B cell (primary cell): ENCODE measurements at regions not wholly inside any gene's neighbourhood (a gene's known extent, or its start where the extent isn't known, plus 50 kb on each side); places are given as distances from the start of the nearest gene placed in this dataset.

Experiments used
- ATAC-seq: fragments of 200-7000 bp; cut with Tn5 transposase; one replicate; pipeline ENCODE4 v1.10.0; 2021; ENCODE audit warnings: low read depth, mild to moderate bottlenecking, moderate number of reproducible peaks, moderate library complexity
- CTCF ChIA-PET: fragments of 350-600 bp; sonication (Branson Sonifier 250); formaldehyde crosslinking; loops from one replicate; lab custom pipeline; 2021; ENCODE audit warnings: antibody characterized with exemption, inconsistent platforms; lab: Charles Lee
- POLR2A ChIA-PET: fragments of 350-600 bp; sonication (Branson Sonifier 250); formaldehyde crosslinking; loops from one replicate; lab custom pipeline; 2021; ENCODE audit warnings: antibody characterized with exemption; lab: Charles Lee
- DNase-seq: peaks from one replicate; pipeline ENCODE4 v3.0.0; 2013
- H2AFZ ChIP-seq: 2 replicates; pipeline ENCODE4 v1.6.1; 2012; ENCODE audit warnings: mild to moderate bottlenecking, low read depth, low read length; ENCODE audit not compliant: insufficient read depth, poor library complexity, severe bottlenecking
- H3K27ac ChIP-seq, 2 donors: 1 replicate in 1 of 2; 2 replicates in 1 of 2; pipeline ENCODE4 v1.5.1; 2012 to 2013; ENCODE audit warnings: low read length in 2 of 2, mild to moderate bottlenecking in 2 of 2, moderate library complexity in 1 of 2
- H3K27me3 ChIP-seq, 4 experiments: fragments of 200-600 bp in 1 of 4; sonication (generic) in 1 of 4; replicated peaks in 1 of 4; 1 replicate in 2 of 4; 2 replicates in 2 of 4; pipeline versions ENCODE4 v1.6.1 to v1.7.0; 2013 to 2016; ENCODE audit warnings: low read length in 3 of 4, mild to moderate bottlenecking in 2 of 4, mixed read lengths in 1 of 4, moderate library complexity in 1 of 4; ENCODE audit not compliant: insufficient read depth in 4 of 4, control insufficient read depth in 3 of 4; ENCODE audit errors: control extremely low read depth in 1 of 4
- H3K36me3 ChIP-seq, 2 experiments: replicated peaks in 1 of 2; 1 replicate in 1 of 2; 2 replicates in 1 of 2; pipeline versions ENCODE4 v1.6.1 to v1.7.1; 2013; ENCODE audit warnings: low read length in 1 of 2; ENCODE audit not compliant: insufficient read depth in 2 of 2, control insufficient read depth in 1 of 2; ENCODE audit errors: control extremely low read depth in 1 of 2, extremely low read depth in 1 of 2
- H3K4me1 ChIP-seq, 2 donors: fragments of 200-600 bp in 1 of 2; sonication (generic) in 1 of 2; 1 replicate in 1 of 2; 2 replicates in 1 of 2; pipeline versions ENCODE4 v1.5.1 to v1.6.1; 2013 to 2017; ENCODE audit warnings: low read length in 2 of 2; ENCODE audit not compliant: control insufficient read depth in 2 of 2, insufficient read depth in 2 of 2
- H3K4me2 ChIP-seq: replicated peaks from 2 replicates; pipeline ENCODE3; 2012; ENCODE audit warnings: mild to moderate bottlenecking, low read depth, low read length; ENCODE audit not compliant: poor library complexity, severe bottlenecking
- H3K4me3 ChIP-seq, 5 experiments: fragments of 200-600 bp in 1 of 5; sonication (generic) in 1 of 5; 1 replicate in 3 of 5; 2 replicates in 2 of 5; pipeline versions ENCODE4 v1.5.1 to v1.7.0; 2011 to 2016; ENCODE audit warnings: low read length in 4 of 5, mild to moderate bottlenecking in 4 of 5, low read depth in 2 of 5, control low read depth in 1 of 5, moderate library complexity in 1 of 5; ENCODE audit not compliant: insufficient read depth in 1 of 5; ENCODE audit errors: control extremely low read depth in 1 of 5, extremely low read depth in 1 of 5
- H3K79me2 ChIP-seq: fragments of 200-600 bp; sonication (generic); one replicate; pipeline ENCODE4 v1.6.0; 2016; ENCODE audit warnings: low read length; ENCODE audit not compliant: control insufficient read depth, insufficient read depth
- H3K9ac ChIP-seq: fragments of 200-600 bp; sonication (generic); 2 replicates; pipeline ENCODE4 v1.6.1; 2017; ENCODE audit warnings: mild to moderate bottlenecking, low read length, moderate library complexity
- H3K9me3 ChIP-seq, 3 donors: one replicate each; pipeline versions ENCODE4 v1.6.1 to v1.7.1; 2013; ENCODE audit warnings: low read length in 2 of 3; ENCODE audit not compliant: control insufficient read depth in 2 of 3, insufficient read depth in 1 of 3; ENCODE audit errors: control extremely low read depth in 1 of 3
- H4K20me1 ChIP-seq: 2 replicates; pipeline ENCODE4 v1.6.0; 2012; ENCODE audit warnings: mild to moderate bottlenecking, low read length; ENCODE audit not compliant: insufficient read depth, control insufficient read depth, poor library complexity, severe bottlenecking
- H3K27ac Mint-ChIP-seq: one replicate; pipeline ENCODE4 v1.8.0; 2021; ENCODE audit warnings: mixed read lengths
- H3K27me3 Mint-ChIP-seq: one replicate; pipeline ENCODE4 v1.8.0; 2021; ENCODE audit warnings: mixed read lengths
- H3K4me1 Mint-ChIP-seq: one replicate; pipeline ENCODE4 v1.8.0; 2021; ENCODE audit warnings: mixed read lengths
- H3K4me3 Mint-ChIP-seq: one replicate; pipeline ENCODE4 v1.8.0; 2021; ENCODE audit warnings: mixed read lengths
- H3K9me3 Mint-ChIP-seq: one replicate; pipeline ENCODE4 v1.8.0; 2022; ENCODE audit warnings: mixed read lengths; ENCODE audit not compliant: insufficient read depth
- EZH2 ChIP-seq: IDR thresholded peaks from 2 replicates; pipeline ENCODE4 v1.6.1; 2012; ENCODE audit warnings: borderline replicate concordance, low read depth, mild to moderate bottlenecking, moderate library complexity, low read length; ENCODE audit not compliant: insufficient read depth, poor library complexity, severe bottlenecking
- WGBS: methylation state at CpG from one replicate; pipeline ENCODE4 v1.1.5; 2013; ENCODE audit warnings: missing lambda C conversion rate; ENCODE audit not compliant: insufficient coverage; 5-methylcytosine and 5-hydroxymethylcytosine counted together
- intact Hi-C: fragments of 100-400 bp; cut with micrococcal nuclease; formaldehyde crosslinking; loops from one replicate; pipeline ENCODE4 v1.10.0; 2022
- TF ChIP-seq, protein P1 (sequence below): fragments of 200-600 bp; IDR thresholded peaks from one replicate; pipeline ENCODE4 v1.8.0; 2022; ENCODE audit warnings: antibody characterized with exemption, mild to moderate bottlenecking

- no peaks in the 10 kb centered on the region for H3K4me1 ChIP-seq
- no peaks in the 10 kb centered on the region for H4K20me1 ChIP-seq
- intact Hi-C loops: no loop called here
- no peak for DNase-seq
- no peak overlapping the region for H2AFZ ChIP-seq
- H3K9ac ChIP-seq: no peak overlapping the region
- Mint-ChIP-seq H3K4me3 (no peak overlapping the region), H3K9me3 (no peaks in the 10 kb centered on the region), H3K27ac (no peak overlapping the region), H3K27me3 (no peaks in the 10 kb centered on the region), H3K4me1 (no peaks in the 10 kb centered on the region)
- ChIA-PET CTCF (no interaction called here), POLR2A (no interaction called here)
- no peaks in the 10 kb centered on the region for H3K9me3 ChIP-seq
- H3K79me2 ChIP-seq: no peaks in the 10 kb centered on the region
- TF ChIP-seq, protein P1, sequence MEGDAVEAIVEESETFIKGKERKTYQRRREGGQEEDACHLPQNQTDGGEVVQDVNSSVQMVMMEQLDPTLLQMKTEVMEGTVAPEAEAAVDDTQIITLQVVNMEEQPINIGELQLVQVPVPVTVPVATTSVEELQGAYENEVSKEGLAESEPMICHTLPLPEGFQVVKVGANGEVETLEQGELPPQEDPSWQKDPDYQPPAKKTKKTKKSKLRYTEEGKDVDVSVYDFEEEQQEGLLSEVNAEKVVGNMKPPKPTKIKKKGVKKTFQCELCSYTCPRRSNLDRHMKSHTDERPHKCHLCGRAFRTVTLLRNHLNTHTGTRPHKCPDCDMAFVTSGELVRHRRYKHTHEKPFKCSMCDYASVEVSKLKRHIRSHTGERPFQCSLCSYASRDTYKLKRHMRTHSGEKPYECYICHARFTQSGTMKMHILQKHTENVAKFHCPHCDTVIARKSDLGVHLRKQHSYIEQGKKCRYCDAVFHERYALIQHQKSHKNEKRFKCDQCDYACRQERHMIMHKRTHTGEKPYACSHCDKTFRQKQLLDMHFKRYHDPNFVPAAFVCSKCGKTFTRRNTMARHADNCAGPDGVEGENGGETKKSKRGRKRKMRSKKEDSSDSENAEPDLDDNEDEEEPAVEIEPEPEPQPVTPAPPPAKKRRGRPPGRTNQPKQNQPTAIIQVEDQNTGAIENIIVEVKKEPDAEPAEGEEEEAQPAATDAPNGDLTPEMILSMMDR: no peak
- TF ChIP-seq EZH2: no peak
- no peak overlapping the region for H3K4me2 ChIP-seq
- H3K27ac ChIP-seq: no peak overlapping the region
- ATAC-seq: no peak
- no peak overlapping the region for H3K4me3 ChIP-seq
- H3K36me3 ChIP-seq: peaks cover 0 to 4% of the 10 kb centered on the region in 2 experiments
- H3K27me3 ChIP-seq: no peaks in the 10 kb centered on the region
- 97% methylated on average over 23 of the region's 23 CpGs for WGBS
Observed at GRCh38 chr17:83008526-83008925, 70.9 kb upstream of the METRNL start.

GRCh38 chr17:83009414-83010205 is 69.8 kb upstream of the METRNL start:
- Histone ChIP-seq H3K9me3 (no peaks in the 10 kb centered on the region), H3K4me2 (no peak overlapping the region), H3K4me1 (no peaks in the 10 kb centered on the region), H4K20me1 (no peaks in the 10 kb centered on the region), H2AFZ (no peak overlapping the region), H3K79me2 (no peaks in the 10 kb centered on the region), H3K27me3 (no peaks in the 10 kb centered on the region), H3K36me3 (peaks cover 0 to 4% of the 10 kb centered on the region in 2 experiments), H3K9ac (no peak overlapping the region), H3K4me3 (no peak overlapping the region), H3K27ac (no peak overlapping the region)
- H3K4me3 Mint-ChIP-seq: no peak overlapping the region
- no peak for ATAC-seq
- intact Hi-C loops: no loop called here
- TF ChIP-seq, protein P1: no peak
- no peak for TF ChIP-seq EZH2
- no peak for DNase-seq
- ChIA-PET CTCF (interaction anchor here (0.7 kb wide), 1 partner anchor 29 kb away, joined by 3 read pairs; no protein-coding TSS in a partner anchor), POLR2A (no interaction called here)
- H3K27ac Mint-ChIP-seq: no peak overlapping the region
- H3K27me3 Mint-ChIP-seq: no peaks in the 10 kb centered on the region
- no peaks in the 10 kb centered on the region for H3K4me1 Mint-ChIP-seq
- 95% methylated on average over 20 of the region's 24 CpGs for WGBS
- no peaks in the 10 kb centered on the region for H3K9me3 Mint-ChIP-seq
